HL-60/S4 (cell line): ENCODE measurements at regions not wholly inside any gene's neighbourhood (a gene's known extent, or its start where the extent isn't known, plus 50 kb on each side); places are given as distances from the start of the nearest gene placed in this dataset.

Experiments
- in situ Hi-C: fragments of 300-500 bp; cut with MboI; formaldehyde crosslinking; loops from 2 replicates; pipeline ENCODE4 v1.14.3; 2022; ENCODE audit warnings: low sequenced_read_pairs

- in situ Hi-C loops: loop anchor here (25.0 kb wide), 1 partner anchor 168 kb away; no protein-coding TSS in a partner anchor
Measured at GRCh38 chr18:26794230-26795101, 71.0 kb downstream of the AQP4 start.

GRCh38 chr18:26792661-26793060 is 72.8 kb downstream of the AQP4 start:
- in situ Hi-C loops: loop anchor here (25.0 kb wide), 1 partner anchor 170 kb away; no protein-coding TSS in a partner anchor

GRCh38 chr18:26791676-26792075 is 73.8 kb downstream of the AQP4 start:
- in situ Hi-C loops: loop anchor here (25.0 kb wide), 1 partner anchor 171 kb away; no protein-coding TSS in a partner anchor

- in situ Hi-C loops: loop anchor here (25.0 kb wide), 1 partner anchor 178 kb away; no protein-coding TSS in a partner anchor
Measured at GRCh38 chr18:26784599-26784998, 80.9 kb downstream of the AQP4 start.

GRCh38 chr18:26783170-26783569 is 82.3 kb downstream of the AQP4 start:
- in situ Hi-C loops: loop anchor here (25.0 kb wide), 1 partner anchor 179 kb away; no protein-coding TSS in a partner anchor

GRCh38 chr18:26780520-26781325 is 84.8 kb downstream of the AQP4 start:
- in situ Hi-C loops: loop anchor here (25.0 kb wide), 1 partner anchor 182 kb away; no protein-coding TSS in a partner anchor

- in situ Hi-C loops: loop anchor here (25.0 kb wide), 1 partner anchor 184 kb away; no protein-coding TSS in a partner anchor
Measured at GRCh38 chr18:26778054-26778393, 87.5 kb downstream of the AQP4 start.

GRCh38 chr18:26777351-26778053 is 88.0 kb downstream of the AQP4 start:
- in situ Hi-C loops: loop anchor here (25.0 kb wide), 1 partner anchor 185 kb away; no protein-coding TSS in a partner anchor

- in situ Hi-C loops: no loop called here
Measured at GRCh38 chr18:26772691-26773090, 92.8 kb downstream of the AQP4 start.

GRCh38 chr18:26771524-26771923 is 94.0 kb downstream of the AQP4 start:
- in situ Hi-C loops: no loop called here

GRCh38 chr18:26768385-26768784 is 97.1 kb downstream of the AQP4 start:
- in situ Hi-C loops: no loop called here

- in situ Hi-C loops: no loop called here
Measured at GRCh38 chr18:26765498-26765897, 100.0 kb downstream of the AQP4 start.

GRCh38 chr18:26764586-26764985 is 100.9 kb downstream of the AQP4 start:
- in situ Hi-C loops: no loop called here

GRCh38 chr18:26764177-26764576 is 101.3 kb downstream of the AQP4 start:
- in situ Hi-C loops: no loop called here

GRCh38 chr18:26763446-26764110 is 101.9 kb downstream of the AQP4 start:
- in situ Hi-C loops: no loop called here

GRCh38 chr18:26757263-26758019 is 108.1 kb downstream of the AQP4 start:
- in situ Hi-C loops: no loop called here

GRCh38 chr18:26756556-26756955 is 109.0 kb downstream of the AQP4 start:
- in situ Hi-C loops: no loop called here

- in situ Hi-C loops: no loop called here
Measured at GRCh38 chr18:26746826-26747475, 118.6 kb downstream of the AQP4 start.

- in situ Hi-C loops: no loop called here
Measured at GRCh38 chr18:26746398-26746797, 119.1 kb downstream of the AQP4 start.
